Chondrocyte (in vitro differentiated cells): ENCODE measurements at regions not wholly inside any gene's neighbourhood (a gene's known extent, or its start where the extent isn't known, plus 50 kb on each side); places are given as distances from the start of the nearest gene placed in this dataset.

ENCODE experiments used
- DNase-seq: peaks from one replicate; pipeline ENCODE4 v3.0.0; 2021; ENCODE audit warnings: mixed read lengths, low spot score
- H3K27ac Mint-ChIP-seq: one replicate; pipeline ENCODE4 v1.8.0; 2021; ENCODE audit warnings: mild to moderate bottlenecking, moderate library complexity, mixed read lengths; ENCODE audit not compliant: unreplicated experiment
- H3K27me3 Mint-ChIP-seq: 2 replicates; pipeline ENCODE4 v1.8.0; 2021; ENCODE audit warnings: low read depth, mixed read lengths
- H3K36me3 Mint-ChIP-seq: 2 replicates; pipeline ENCODE4 v1.8.0; 2021; ENCODE audit warnings: low read depth, mixed read lengths
- H3K4me1 Mint-ChIP-seq: 2 replicates; pipeline ENCODE4 v1.8.0; 2021; ENCODE audit warnings: low read depth, mild to moderate bottlenecking, mixed read lengths
- H3K4me3 Mint-ChIP-seq: one replicate; pipeline ENCODE4 v1.8.0; 2021; ENCODE audit warnings: mild to moderate bottlenecking, moderate library complexity, mixed read lengths; ENCODE audit not compliant: unreplicated experiment
- H3K9me3 Mint-ChIP-seq: 2 replicates; pipeline ENCODE4 v1.8.0; 2021; ENCODE audit warnings: low read depth, mixed read lengths
- TF ChIP-seq, protein P1 (sequence below): fragments of 200-600 bp; sonication (generic); IDR thresholded peaks from 2 replicates; pipeline ENCODE4 v1.5.0; 2021; ENCODE audit warnings: antibody characterized with exemption, mild to moderate bottlenecking, moderate library complexity

DNA sequence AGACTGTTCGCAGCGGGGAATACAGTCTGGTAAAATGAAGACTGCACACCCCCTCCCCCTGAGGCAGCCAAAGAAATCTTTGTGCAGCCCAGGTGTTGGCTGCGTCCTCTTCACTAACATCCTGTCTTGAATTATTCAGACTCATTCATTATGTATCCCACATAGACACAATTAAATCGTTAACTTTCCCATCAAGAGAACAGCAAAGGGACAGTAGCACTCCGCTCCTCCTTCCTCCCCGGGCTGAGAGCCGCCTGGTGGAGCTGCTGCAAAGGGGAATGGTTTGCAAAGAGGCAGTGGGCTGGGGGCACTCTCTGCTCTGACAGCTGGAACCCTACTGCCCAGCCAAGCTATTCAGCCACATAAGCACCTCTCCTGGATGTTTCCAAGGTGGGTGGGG lies 290.0 kb upstream of the SOX9 start:
- H3K4me1 Mint-ChIP-seq = peaks cover 11% of the 10 kb centered on the region

DNA sequence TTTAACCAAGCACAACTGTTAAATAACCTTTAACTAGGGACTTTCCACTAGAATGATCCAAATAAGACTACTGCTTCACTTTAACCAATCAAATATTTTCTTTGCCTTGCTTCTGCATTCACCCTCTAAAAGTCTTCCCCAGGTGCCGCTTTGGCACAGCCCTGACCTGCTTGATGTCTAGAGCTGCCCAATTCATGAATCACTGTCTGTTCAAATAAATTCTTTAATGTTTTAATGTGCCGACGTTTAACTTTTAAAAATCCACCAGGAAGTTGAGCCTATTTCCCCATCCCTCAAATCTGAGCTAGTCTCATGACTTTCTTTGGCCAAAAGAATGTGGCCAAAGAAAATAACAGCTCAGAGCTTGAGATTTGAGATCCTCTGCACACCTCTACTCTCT lies 277.8 kb upstream of the SOX9 start:
- no peak for DNase-seq
- TF ChIP-seq, protein P1, sequence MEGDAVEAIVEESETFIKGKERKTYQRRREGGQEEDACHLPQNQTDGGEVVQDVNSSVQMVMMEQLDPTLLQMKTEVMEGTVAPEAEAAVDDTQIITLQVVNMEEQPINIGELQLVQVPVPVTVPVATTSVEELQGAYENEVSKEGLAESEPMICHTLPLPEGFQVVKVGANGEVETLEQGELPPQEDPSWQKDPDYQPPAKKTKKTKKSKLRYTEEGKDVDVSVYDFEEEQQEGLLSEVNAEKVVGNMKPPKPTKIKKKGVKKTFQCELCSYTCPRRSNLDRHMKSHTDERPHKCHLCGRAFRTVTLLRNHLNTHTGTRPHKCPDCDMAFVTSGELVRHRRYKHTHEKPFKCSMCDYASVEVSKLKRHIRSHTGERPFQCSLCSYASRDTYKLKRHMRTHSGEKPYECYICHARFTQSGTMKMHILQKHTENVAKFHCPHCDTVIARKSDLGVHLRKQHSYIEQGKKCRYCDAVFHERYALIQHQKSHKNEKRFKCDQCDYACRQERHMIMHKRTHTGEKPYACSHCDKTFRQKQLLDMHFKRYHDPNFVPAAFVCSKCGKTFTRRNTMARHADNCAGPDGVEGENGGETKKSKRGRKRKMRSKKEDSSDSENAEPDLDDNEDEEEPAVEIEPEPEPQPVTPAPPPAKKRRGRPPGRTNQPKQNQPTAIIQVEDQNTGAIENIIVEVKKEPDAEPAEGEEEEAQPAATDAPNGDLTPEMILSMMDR = no peak
- Mint-ChIP-seq H3K36me3 (peaks cover 6% of the 10 kb centered on the region), H3K4me3 (no peak overlapping the region), H3K27ac (no peak overlapping the region), H3K27me3 (no peaks in the 10 kb centered on the region), H3K4me1 (no peaks in the 10 kb centered on the region), H3K9me3 (peaks cover 9% of the 10 kb centered on the region)

More for the DNA sequence above, 290.0 kb upstream of the SOX9 start:
- Mint-ChIP-seq H3K36me3 (no peaks in the 10 kb centered on the region), H3K9me3 (no peaks in the 10 kb centered on the region), H3K27me3 (peaks cover 3% of the 10 kb centered on the region), H3K27ac (no peak overlapping the region), H3K4me3 (no peak overlapping the region)
- no peak for DNase-seq
- TF ChIP-seq, protein P1 = peak; percentile 29

DNA sequence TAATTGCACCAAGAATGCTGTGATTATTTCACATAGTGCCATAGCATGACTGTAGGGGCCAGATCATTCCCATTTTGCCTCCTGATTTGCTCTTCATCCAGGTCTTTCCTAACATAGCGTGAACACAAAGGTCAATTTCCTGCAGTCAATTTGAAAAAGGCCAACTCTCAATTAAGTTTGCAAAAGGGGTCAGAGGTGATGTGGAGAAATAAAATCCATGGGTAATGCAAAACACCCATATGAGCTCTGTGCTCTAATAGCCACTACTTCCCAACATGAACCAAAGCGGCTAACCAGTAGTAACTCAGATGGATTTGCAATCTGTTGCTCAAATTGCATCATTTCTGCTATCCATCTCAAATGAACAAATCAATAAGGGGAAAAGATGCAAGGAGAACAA lies 275.5 kb upstream of the SOX9 start:
- no peak for DNase-seq
- Mint-ChIP-seq H3K27ac (no peak overlapping the region), H3K36me3 (peaks cover 6% of the 10 kb centered on the region), H3K4me1 (no peaks in the 10 kb centered on the region), H3K27me3 (no peaks in the 10 kb centered on the region), H3K4me3 (no peak overlapping the region), H3K9me3 (peaks cover 9% of the 10 kb centered on the region)
- TF ChIP-seq, protein P1 = no peak

DNA sequence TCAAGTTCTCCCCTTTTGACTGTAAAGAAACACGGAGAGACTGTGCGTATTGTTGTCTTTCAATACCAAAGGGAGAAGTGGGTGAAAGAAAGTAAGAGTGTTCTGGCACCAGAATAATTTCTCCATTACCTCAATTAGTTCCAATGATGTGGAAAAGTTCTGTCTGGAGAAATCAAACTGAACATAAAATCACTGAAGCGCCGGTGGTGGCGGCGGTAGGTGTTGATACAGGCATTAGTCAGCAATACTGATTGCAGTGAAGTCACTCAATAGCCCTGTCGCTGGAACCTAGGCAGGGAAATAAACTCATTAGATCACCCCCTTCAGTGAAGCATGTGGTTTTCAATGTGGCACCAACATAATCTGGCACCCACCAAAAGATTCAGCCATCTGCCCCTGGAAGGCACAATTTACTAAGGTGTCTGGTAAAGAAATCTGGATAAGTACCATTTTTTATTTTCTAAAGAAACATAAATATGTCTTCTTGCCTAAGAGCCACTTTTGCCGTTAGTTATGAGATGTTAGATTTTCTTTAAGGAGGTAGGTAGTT lies 274.2 kb upstream of the SOX9 start:
- no peak for DNase-seq
- H3K36me3 Mint-ChIP-seq = peaks cover 6% of the 10 kb centered on the region
- H3K4me1 Mint-ChIP-seq = no peaks in the 10 kb centered on the region
- TF ChIP-seq, protein P1 = no peak
- no peaks in the 10 kb centered on the region for H3K27me3 Mint-ChIP-seq
- peaks cover 9% of the 10 kb centered on the region for H3K9me3 Mint-ChIP-seq
- H3K4me3 Mint-ChIP-seq = no peak overlapping the region
- no peak overlapping the region for H3K27ac Mint-ChIP-seq

DNA sequence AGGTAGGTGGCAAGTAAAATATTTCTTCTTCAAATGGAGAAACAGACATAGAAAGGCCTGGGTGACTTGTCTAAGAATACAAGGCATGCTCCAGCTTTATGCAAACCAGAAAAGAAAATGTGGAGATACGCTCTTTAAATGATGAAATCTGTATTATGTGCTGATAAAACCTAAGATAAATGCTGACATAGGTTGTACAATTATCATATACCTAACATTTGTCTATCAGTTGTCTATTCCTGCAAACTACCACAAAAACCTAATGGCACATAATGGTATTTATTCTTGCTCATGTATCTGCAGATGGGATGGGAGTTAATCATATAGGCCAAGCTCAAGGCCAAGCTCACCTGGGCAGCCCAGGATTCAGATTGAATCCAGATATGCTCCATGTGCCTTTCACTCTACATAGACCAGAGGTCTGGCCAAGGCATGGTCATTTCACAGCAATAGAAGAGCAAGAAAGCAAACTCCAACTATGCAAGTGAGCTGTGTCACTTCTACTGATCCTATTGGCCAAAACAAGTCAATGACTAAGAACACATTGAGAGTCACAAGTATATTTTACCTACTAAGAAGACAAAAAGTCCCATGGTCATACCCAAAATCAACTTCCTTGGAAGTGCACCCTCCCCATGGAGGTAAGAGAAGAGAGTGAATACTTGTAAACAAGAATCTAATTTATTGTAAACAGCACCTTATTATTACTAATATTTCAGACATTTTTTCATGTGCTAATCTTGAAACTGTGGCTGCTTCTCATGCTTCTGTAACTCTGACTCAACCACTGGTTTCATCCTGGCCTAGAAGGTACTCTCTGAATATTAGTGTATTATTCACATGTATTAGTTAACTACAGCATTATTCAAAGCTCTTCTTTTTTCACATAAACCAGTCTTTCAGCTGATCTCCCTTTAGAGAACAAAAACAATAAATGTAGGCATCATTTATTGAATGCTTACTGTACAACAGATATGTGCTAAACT lies 270.7 kb upstream of the SOX9 start:
- no peak overlapping the region for H3K4me3 Mint-ChIP-seq
- H3K36me3 Mint-ChIP-seq = no peaks in the 10 kb centered on the region
- H3K9me3 Mint-ChIP-seq = no peaks in the 10 kb centered on the region
- no peaks in the 10 kb centered on the region for H3K4me1 Mint-ChIP-seq
- no peak overlapping the region for H3K27ac Mint-ChIP-seq
- DNase-seq = no peak
- TF ChIP-seq, protein P1 = no peak
- H3K27me3 Mint-ChIP-seq = no peaks in the 10 kb centered on the region
